Activated naive CD4-positive, alpha-beta T cell (primary cell): ENCODE measurements at regions not wholly inside any gene's neighbourhood (a gene's known extent, or its start where the extent isn't known, plus 50 kb on each side); places are given as distances from the start of the nearest gene placed in this dataset.

Experiments
- DNase-seq, 4 experiments: peaks; one replicate each; lab custom pipeline; 2025; lab: John Stamatoyannopoulos, UW

DNA sequence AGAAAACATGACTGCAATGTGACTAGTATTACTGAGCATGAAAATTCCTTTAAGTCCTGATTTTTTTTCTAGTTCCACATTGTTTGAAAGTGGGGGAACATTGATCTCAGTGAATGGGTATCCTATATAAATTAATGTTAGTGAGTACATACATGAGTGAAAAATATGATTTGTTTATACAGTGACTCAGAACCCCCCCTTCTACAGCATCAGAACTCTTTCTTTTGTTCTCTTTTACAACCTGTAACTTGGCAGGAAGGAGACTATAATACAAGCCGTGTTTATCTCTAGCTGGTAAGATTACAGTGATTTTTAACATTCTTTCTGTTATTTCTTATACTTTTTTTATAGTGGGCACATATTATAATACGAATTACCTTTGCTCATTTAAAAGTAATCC is 384.7 kb downstream of the PDCD6IP start:
- DNase-seq = no peak

DNA sequence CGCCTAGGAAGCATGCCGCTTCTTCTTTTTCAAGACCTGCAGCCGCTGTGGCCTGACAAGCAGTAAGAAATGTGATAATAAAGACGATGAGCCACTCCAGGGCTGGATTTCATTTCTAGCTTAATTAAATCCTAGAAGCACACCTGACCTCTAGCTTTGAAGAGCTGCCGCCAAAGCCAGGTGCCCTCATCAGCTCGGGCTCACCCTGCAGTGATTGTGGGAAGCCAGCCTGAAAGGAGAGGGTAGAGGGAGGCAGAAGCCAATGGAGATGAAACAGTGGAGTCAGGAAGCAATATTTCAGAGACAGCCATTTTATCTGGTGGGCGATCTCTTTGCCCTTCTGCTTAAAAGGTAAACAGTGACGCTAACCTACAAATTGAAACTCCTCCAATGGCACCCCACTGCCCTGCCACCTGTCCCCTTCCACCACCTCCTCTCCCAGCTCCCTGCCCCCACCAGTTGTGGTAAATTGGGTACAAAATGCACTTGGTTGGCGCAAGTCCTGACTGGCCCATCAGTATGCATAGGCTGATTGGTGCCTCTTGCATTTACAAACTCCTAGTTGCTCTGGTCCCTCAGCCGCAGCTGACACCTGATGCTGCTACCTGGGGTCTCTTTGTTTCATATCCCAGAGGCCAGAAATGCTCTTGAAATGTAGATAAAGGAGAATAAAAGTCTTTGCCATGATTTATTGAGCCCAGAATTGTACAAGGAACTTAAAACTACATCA is 385.3 kb downstream of the PDCD6IP start:
- no peak for DNase-seq

DNA sequence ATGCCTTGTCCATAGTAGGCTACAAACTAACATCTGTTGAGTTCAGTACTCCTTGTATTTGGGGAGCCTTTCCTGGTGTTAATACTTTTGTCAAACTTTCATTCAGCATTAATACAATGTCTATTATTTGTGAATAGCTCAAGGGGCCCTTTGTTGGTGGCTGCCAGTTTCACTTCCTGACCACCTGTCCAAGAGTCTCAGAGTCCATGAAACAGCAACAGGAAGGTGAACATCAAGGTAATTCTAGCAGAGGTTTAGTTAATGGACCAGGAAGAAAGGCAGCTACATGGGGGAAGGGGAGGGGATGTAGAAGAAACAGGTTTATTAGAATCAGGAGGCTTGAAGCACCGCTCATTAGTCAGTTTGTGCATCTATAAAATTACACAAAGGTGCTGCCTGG is 386.9 kb downstream of the PDCD6IP start:
- no peak for DNase-seq

DNA sequence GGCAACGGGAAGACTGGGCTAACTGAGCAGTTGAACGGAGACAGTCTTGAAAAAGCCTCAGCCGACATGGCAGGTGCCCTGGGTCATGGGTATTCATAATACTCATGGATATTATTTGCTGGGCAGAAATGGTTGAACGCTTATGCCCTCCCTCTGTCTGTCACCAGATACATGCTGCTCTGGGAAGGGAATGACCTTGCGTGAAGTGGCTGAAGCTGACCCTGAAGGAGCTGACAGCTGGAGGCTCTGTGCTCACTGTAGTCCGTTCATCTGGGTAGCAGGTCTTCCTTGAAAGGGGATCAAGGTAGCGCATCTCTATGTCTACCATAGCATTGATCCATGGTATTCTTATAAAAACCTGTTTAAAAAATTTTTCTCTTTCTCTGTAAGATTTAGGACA is 390.7 kb downstream of the PDCD6IP start:
- DNase-seq = no peak

DNA sequence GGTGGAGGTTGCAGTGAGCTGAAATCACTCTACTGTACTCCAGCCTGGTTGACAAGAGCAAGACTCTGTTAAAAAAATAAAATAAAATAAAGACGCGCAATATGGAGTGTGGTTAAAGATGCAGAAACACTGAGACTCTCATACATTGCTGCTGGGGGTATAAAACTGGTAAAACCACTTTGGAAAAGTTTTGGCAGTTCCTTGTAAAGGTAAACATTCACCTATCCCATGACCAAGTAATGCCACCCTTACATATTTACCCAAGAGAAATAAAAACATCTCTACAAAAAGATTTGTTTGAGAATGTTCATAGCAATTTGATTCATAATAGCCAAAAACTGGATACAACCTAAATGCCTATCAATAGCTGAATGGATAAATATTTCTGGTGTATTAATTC is 398.5 kb downstream of the PDCD6IP start:
- DNase-seq = no peak

DNA sequence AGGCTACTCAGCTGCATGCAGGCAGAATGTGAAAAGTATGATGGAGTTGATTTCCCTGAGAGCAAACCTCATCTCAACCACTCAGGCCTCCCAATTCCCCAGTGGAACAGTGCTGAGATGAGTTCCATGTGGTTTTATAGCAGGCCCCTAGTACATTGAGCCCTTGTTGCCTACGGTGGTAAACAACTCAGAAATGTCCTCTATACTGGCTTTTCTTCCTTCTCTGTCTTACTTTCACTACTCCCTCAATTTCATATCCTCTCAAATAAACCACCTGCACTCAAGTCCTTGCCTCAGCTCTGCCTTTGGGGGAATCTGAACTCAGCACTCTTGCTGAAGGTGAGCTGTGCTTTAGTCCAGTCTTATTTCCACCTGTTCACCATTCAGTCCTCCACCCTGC is 399.9 kb downstream of the PDCD6IP start:
- DNase-seq = no peak

DNA sequence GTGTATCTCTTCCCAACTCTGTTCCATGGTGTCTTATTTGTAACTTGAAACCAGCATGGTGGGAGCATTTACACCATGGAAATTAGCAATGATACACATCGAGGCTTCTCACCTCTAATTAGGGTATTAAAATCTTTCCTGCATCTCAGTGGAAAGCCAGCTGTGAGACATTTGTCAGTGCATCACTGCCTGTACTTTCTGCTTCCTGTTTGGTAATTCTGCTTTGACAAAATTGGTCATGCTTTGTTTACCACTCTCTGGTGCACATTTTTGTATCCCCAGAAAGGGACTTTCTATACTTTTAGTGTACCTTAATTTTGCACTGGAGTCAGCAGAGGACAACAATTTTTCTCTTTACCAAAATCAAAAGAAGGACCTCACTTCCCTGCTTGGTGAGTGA is 402.1 kb downstream of the PDCD6IP start:
- no peak for DNase-seq

DNA sequence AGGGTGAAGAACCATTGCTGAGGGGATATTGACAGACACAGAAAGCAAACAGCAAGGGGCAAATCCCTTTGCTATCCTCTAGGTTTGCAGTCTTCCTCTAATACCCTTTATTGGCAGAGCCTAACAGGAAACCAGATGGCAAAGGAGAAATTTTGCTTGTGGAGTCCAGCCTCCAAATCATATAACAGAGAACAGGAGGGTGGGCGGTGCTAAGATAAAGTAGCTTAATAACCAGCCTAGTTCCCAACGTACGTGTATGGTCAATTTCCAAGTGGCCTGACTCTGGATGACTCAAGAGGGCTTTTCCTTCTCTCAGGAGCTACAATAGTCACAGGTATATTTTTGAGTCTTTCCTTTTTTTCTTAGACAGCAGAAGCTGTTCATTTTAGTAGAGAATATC is 404.5 kb downstream of the PDCD6IP start:
- DNase-seq = no peak

DNA sequence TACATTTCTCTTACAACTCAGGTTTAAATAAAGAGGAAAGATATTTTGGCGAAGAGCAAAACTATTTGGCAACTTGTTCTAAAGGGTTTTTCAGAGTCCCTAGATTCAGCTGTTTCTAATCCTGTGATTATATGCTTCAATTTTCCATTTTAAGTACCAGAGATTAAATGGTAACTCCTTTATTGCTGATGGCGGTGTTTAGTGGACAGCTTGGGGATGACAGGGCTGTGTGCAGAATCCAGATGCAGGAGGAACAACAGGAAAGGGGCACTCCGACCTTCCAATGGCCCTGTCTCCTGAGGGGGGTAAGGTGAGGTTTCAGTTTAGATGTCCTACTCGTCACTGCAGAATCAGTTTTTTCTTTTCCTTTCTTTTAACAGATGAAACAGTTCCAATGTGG is 405.0 kb downstream of the PDCD6IP start:
- no peak for DNase-seq

DNA sequence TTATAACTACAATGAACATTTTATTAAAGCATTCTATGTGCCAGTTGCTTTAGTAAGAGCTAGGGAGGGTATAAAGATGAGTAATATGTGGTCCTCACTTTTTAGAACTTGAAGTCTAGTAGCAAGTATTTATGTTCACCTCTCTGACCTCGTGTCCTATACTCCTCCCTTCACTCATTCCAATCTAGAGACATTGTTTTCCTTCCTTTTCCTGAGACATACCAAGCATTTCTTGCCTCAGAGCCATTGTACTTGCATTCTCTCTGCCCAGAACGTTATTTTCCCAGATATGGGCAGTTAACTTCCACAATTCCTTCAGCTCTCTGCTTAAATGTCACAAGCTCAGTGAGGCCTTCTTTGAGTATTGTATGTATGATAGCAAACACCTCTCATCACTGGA is 408.6 kb downstream of the PDCD6IP start:
- no peak for DNase-seq

DNA sequence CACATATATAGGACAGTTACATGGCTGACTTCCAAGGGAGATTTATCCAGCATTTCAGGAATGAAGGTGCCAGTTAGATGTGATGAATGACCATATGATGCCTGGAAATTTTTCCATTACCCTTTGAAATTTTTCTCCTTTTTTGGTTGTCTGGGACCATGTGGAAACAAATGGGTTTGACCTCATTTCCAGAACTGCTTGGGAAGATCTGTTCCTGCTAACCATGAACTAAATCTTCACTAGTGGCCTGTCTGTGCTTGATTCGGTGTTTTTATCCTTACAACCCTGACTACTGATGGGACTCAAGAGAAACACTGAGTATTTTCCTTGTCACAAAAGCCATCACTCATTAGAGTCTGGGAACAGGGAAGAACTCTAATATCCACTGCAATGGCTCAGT is 409.4 kb downstream of the PDCD6IP start:
- DNase-seq = no peak

DNA sequence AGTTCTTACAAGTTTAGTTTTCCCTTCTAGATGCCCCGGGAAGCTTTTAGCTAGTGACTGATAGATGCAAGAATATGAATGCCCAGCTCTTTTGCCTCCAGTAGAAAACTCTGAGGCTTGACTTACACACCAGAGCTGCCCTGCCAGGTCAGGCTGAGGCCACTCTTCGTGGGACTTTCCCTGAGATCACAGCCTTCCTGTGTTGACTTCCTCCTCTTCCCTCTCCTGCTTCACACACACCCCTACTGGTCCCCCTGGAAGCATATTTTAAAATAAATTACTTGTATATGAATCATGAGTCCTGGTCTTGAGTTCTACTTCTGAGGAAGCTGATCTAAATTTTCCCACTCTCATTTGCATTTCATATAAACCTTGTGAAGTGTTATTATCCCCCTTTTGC is 413.7 kb downstream of the PDCD6IP start:
- no peak for DNase-seq

DNA sequence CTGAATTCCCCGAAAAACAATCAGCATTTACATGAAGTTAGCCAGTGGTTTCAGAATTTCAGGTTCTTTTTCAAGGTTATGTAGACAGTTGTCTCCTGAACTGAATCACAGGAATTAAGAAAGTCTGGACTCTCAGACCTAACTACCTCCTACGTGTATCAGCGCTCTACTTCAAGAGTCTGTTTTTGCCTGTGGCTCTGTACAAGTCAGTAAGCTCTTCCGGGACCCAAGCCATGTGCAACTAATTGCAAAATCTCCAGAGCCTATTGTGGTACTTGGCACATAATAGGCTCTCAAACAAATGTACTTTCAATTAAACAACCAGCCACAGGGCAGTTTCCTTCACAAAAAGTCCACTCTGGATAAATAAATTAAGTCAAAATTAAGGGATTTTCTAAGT is 414.2 kb downstream of the PDCD6IP start:
- DNase-seq = no peak

DNA sequence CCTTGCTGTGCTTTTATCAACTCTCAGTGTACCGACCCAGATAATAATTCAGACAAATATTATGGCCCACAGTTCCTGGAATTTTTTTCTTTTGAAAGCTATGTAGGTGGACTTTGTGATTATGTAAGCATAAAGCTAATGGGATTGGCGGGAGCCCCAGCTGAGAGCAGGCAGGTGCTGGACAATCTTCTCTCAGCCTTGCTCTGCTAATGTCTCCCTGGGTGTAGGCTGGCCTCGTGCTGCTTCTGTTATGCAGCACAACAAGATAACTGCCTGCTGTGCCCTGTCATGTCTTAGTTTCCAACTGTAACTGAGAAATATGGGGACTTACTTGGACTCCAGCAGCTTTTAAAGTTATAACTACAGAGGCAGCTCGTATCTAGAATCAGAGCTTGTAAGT is 415.0 kb downstream of the PDCD6IP start:
- DNase-seq = no peak

DNA sequence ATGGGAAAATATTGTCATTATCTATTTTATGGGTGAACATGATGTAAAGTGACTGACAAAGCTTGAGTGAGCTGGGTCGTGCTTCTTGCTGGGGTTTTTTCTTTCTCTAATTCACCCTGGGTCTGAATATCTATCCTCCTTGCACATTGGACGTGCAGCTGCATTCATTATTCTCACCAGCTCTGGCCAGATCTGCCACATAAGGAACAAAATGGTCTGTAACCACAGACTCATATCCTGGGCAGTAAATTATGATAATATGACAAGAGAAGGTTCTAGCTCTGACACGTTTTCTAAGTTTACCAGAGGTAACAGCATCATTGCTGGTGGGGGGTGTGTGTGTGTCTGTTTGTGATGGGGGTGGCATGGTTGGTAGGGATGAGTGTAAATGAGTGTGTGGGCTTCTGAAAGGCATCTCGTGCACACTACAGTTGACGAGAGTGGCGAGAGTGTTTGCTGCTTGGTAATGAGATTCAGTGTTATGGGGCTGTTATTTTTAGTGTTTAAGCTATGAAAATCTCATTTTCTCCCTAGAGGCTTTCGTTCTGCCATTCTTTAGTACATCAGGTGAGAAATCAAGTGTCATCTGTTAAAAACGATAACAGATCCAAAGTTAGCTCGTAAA is 418.4 kb downstream of the PDCD6IP start:
- DNase-seq = no peak

DNA sequence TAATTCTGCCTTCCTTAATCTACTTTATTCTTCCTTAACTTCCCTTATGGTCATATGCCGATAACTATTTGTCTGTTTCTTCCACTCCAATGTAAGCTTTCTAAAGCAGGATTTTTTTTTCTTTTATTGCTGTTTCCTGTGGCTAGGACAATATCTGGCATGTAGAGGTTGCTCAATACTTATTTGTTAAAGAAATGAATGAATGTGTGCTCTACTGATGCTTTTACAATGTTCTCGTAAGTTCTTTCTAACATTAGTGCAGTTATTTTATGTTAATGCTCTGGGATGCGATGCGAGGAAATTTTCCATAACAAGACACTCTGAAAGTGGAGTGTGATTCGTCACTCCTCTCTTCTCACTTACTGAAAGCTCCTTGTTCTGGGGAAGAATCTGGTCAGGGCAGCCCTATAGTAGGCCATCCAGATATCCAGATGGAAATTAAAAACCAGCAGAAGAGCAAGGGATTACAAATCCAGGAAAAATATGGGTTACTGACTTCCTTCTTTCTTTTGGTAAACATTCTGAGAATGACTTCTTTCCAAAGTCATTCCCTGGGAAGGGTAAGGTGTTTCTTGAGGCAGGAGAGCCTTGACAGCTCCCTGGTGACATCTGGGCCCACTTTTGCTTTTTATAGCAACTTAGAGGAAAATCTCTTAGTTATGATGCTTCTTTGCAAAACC is 420.4 kb downstream of the PDCD6IP start:
- no peak for DNase-seq

DNA sequence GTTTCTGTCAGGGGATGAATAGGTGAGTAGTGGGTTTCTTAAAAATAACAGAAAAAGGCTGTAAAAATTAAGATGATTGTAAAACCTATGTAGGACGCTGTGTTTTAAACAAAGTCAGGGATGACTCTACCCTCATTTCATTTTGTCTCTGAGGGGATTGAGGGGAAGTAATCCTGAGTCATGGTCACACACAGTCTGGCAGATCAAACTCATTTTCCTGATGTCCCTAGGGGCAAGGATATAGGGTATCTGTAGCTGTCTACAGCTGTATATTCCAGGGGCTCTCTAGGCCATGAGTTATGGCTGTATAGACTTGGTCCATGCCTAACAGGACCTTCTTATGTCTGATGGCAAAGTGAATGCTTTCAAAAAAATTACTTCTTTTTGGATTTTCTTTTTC is 421.1 kb downstream of the PDCD6IP start:
- no peak for DNase-seq

DNA sequence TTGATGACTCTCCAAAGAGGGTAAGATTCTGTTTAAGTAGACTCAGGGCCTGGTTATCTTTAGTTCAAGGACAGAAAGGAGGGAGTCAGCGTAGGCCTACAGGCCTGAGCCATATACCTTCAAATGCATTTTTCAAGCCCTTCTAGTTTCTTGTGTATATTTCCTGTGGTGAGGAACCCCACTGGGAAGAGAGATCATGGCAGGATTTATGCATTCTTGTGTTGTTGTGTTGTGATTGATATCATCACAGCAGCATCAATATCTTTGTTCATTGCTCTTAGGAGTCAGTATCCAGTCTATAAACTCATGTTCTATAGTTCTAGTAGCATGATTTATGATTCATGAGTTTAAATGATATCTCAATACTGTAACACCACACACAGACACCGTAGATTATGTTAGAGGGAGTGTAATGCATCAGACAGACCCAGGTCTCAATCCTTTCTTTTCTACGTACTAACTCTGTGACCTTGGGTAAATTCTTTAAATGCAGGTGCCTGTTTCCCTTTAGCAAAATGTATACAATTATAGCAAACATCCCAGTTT is 427.5 kb downstream of the PDCD6IP start:
- DNase-seq = no peak

DNA sequence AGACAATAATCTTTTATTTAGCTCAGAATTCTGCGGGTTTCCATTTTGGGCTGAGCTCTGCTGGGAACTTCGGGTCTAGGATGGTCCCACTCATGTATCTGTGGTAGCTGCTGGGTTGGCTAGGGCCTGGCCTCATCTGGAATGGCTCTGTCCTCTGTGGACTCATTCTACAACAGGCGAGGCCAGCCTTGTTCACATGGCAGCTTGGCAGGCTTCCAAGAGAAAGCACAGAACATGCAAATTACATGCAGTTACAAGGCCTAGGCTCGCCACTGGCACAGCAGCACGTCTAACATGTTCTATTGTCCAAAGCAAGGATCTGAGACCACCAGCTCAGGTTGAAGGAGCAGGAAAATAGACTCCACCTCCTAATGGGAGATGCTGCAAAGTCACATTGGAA is 431.4 kb downstream of the PDCD6IP start:
- no peak for DNase-seq

DNA sequence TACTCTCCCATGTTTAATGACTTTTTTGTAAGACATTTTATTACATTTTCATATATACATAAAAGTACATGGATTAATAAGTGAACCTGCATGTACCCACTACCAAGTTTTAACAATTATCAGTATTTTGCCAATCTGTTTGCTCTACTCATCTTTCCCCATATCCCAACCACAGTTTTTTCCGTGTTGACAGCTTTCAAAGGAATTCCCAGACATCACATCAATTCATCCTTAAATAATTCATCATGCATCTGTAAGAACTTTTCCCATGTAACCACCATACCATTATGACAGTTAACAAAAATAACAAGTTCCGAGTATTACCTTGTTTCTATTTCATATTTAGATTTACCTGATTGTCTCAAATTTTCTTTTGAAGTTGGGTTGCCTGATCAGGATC is 436.7 kb downstream of the PDCD6IP start:
- DNase-seq = no peak

DNA sequence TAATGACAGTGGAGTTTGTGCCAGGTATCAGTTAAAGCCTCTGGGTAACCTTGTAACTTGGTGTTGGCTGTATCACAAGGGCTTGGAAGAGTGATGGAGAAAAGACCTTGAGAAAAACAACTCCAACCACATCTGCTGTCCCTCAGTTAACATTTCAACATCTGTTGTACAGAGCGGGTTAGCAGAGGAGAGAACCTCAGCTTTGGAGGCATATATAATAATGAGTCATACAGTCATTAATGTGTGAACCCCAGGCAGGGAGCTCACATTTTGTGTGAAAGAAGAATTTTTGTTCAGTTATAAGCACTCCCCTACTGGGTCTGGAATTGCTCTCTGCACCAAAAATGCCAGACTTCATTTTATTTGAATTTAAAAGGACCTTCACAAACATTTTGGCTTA is 439.5 kb downstream of the PDCD6IP start:
- DNase-seq = no peak

DNA sequence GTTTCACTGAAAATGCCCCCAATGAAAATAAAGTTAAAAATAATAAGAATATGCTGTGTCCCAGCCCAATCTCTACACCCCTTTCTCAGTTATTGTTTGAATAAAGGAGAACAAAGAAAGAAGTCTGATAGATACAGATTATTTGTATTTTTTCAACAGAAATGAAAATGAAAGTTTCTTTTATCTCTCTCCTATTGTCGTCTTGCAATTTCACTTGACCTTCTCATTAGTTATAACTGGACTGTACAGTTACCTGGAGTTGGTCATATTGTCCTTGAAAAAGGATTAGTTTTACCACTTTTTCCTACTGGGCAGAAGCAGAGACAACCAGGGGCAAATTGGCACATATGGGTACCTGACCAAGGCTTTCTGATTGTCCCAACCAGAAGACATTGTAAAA is 440.0 kb downstream of the PDCD6IP start:
- no peak for DNase-seq

DNA sequence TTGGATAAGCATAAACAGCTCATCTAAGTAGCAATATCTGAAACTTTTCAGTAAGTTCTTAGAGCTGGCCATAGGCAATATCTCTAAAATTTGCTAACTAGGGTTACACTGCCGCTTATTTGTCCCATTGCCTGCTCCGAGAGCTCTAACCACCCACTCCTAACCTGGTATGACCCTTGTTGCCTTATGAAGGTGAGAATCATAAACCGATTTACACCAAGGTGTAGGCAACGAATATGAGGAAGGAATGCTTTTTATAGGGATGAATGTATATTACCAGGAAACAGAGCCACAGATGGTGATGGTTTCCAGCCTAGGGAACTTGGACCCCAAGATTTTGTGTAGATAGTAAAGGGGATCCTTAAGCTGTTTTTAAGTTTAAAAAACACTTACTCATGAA is 440.9 kb downstream of the PDCD6IP start:
- no peak for DNase-seq
